DOHH2 (cell line): ENCODE measurements at regions not wholly inside any gene's neighbourhood (a gene's known extent, or its start where the extent isn't known, plus 50 kb on each side); places are given as distances from the start of the nearest gene placed in this dataset.

Source experiments
- H3F3A ChIP-seq: fragments of 200-600 bp; sonication (generic), shearing (Covaris generic); 2 replicates; pipeline ENCODE4 v1.6.0; 2016; ENCODE audit warnings: antibody characterized with exemption, mild to moderate bottlenecking; ENCODE audit not compliant: control insufficient read depth, insufficient read depth
- H3K27ac ChIP-seq: fragments of 200-600 bp; sonication (generic); 2 replicates; pipeline ENCODE4 v1.5.1; 2014; ENCODE audit warnings: low read depth, mild to moderate bottlenecking, low read length, moderate library complexity
- H3K27me3 ChIP-seq: fragments of 200-600 bp; sonication (generic); 2 replicates; pipeline ENCODE4 v1.6.1; 2014; ENCODE audit warnings: mild to moderate bottlenecking, low read length, mixed read lengths; ENCODE audit not compliant: control insufficient read depth
- H3K36me3 ChIP-seq: fragments of 200-600 bp; sonication (generic); 2 replicates; pipeline ENCODE4 v1.6.1; 2014; ENCODE audit warnings: mild to moderate bottlenecking, low read length, moderate library complexity, mixed read lengths; ENCODE audit not compliant: control insufficient read depth
- H3K4me1 ChIP-seq: fragments of 200-600 bp; sonication (generic); 2 replicates; pipeline ENCODE4 v1.6.1; 2014; ENCODE audit warnings: mild to moderate bottlenecking, low read length, mixed read lengths; ENCODE audit not compliant: control insufficient read depth
- H3K4me2 ChIP-seq: fragments of 200-600 bp; sonication (generic); 2 replicates; pipeline ENCODE4 v1.6.0; 2014; ENCODE audit warnings: mild to moderate bottlenecking, low read length, moderate library complexity
- H3K4me3 ChIP-seq: fragments of 200-600 bp; sonication (generic); 2 replicates; pipeline ENCODE4 v1.5.1; 2014; ENCODE audit warnings: mild to moderate bottlenecking, low read length, mixed read lengths
- H3K79me2 ChIP-seq: fragments of 200-600 bp; sonication (generic); 2 replicates; pipeline ENCODE4 v1.6.1; 2014; ENCODE audit warnings: mild to moderate bottlenecking, low read length, mixed read lengths; ENCODE audit not compliant: control insufficient read depth
- H3K9me2 ChIP-seq: fragments of 200-600 bp; sonication (generic); replicated peaks from 2 replicates; pipeline ENCODE4 v1.6.1; 2014; ENCODE audit warnings: mild to moderate bottlenecking, low read length, mixed read lengths; ENCODE audit not compliant: control insufficient read depth
- H3K9me3 ChIP-seq: fragments of 200-600 bp; sonication (generic); 2 replicates; pipeline ENCODE4 v1.6.1; 2014; ENCODE audit warnings: antibody characterized with exemption, low read length, mixed read lengths; ENCODE audit not compliant: control insufficient read depth, insufficient read depth
- H4K20me1 ChIP-seq: fragments of 200-600 bp; sonication (generic); 2 replicates; pipeline ENCODE4 v1.6.0; 2014; ENCODE audit warnings: low read depth, mild to moderate bottlenecking, antibody characterized with exemption, low read length, moderate library complexity; ENCODE audit not compliant: control insufficient read depth, insufficient read depth
- EZH2phosphoT487 ChIP-seq: fragments of 200-600 bp; sonication (generic); IDR thresholded peaks from 2 replicates; pipeline ENCODE4 v1.6.1; 2017; ENCODE audit warnings: borderline replicate concordance, mild to moderate bottlenecking, antibody characterized with exemption, low read length, moderate library complexity, mixed read lengths
- TF ChIP-seq, protein P1 (sequence below): fragments of 200-600 bp; sonication (generic); IDR thresholded peaks from one replicate; pipeline ENCODE4 v1.5.1; 2014; ENCODE audit warnings: antibody characterized with exemption, mild to moderate bottlenecking, low read depth, low read length; ENCODE audit not compliant: poor library complexity, severe bottlenecking

- Histone ChIP-seq H3K4me1 (no peaks in the 10 kb centered on the region), H3K4me3 (no peak overlapping the region), H3K9me2 (no peaks in the 10 kb centered on the region), H4K20me1 (no peaks in the 10 kb centered on the region), H3K27me3 (no peaks in the 10 kb centered on the region), H3K36me3 (no peaks in the 10 kb centered on the region), H3K27ac (no peak overlapping the region), H3K9me3 (no peaks in the 10 kb centered on the region), H3K4me2 (no peak overlapping the region), H3K79me2 (no peaks in the 10 kb centered on the region), H3F3A (no peaks in the 10 kb centered on the region)
- no peak for TF ChIP-seq EZH2phosphoT487
- TF ChIP-seq, protein P1, sequence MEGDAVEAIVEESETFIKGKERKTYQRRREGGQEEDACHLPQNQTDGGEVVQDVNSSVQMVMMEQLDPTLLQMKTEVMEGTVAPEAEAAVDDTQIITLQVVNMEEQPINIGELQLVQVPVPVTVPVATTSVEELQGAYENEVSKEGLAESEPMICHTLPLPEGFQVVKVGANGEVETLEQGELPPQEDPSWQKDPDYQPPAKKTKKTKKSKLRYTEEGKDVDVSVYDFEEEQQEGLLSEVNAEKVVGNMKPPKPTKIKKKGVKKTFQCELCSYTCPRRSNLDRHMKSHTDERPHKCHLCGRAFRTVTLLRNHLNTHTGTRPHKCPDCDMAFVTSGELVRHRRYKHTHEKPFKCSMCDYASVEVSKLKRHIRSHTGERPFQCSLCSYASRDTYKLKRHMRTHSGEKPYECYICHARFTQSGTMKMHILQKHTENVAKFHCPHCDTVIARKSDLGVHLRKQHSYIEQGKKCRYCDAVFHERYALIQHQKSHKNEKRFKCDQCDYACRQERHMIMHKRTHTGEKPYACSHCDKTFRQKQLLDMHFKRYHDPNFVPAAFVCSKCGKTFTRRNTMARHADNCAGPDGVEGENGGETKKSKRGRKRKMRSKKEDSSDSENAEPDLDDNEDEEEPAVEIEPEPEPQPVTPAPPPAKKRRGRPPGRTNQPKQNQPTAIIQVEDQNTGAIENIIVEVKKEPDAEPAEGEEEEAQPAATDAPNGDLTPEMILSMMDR, result no peak
These were observed 215.5 kb downstream of the RWDD3 start for GRCh38 chr1:95449516-95449915.

DNA sequence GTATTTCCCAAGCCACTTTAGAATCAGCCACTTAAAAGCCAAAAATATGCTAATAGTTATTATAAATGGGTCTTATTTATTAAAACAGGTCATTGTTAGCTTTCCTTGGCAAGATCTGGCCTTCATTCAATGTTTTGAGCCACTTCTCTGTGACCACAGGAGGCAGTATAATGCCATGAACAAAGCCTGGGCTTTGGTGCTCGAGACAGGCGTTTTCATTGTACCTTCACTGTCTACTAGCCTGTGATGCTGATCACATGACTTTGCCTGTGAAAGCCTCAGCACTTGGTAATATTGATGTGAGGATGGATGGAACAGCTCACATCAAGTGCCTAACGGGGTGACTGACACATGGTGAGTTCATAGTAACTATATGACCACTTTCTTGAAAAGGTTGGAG lies 217.0 kb downstream of the RWDD3 start:
- Histone ChIP-seq H3K27ac (no peak overlapping the region), H3K79me2 (no peaks in the 10 kb centered on the region), H3F3A (no peaks in the 10 kb centered on the region), H3K9me3 (no peaks in the 10 kb centered on the region), H3K4me2 (no peak overlapping the region), H4K20me1 (no peaks in the 10 kb centered on the region), H3K4me3 (no peak overlapping the region), H3K27me3 (no peaks in the 10 kb centered on the region), H3K36me3 (no peaks in the 10 kb centered on the region), H3K4me1 (no peaks in the 10 kb centered on the region), H3K9me2 (no peaks in the 10 kb centered on the region)
- TF ChIP-seq EZH2phosphoT487, result no peak
- TF ChIP-seq, protein P1, result peak; percentile 16

GRCh38 chr1:95451904-95452303 lies 217.9 kb downstream of the RWDD3 start:
- Histone ChIP-seq H3K36me3 (no peaks in the 10 kb centered on the region), H3K27ac (no peak overlapping the region), H3F3A (no peaks in the 10 kb centered on the region), H3K79me2 (no peaks in the 10 kb centered on the region), H3K4me2 (no peak overlapping the region), H3K4me3 (no peak overlapping the region), H3K27me3 (no peaks in the 10 kb centered on the region), H3K9me2 (no peaks in the 10 kb centered on the region), H4K20me1 (no peaks in the 10 kb centered on the region), H3K9me3 (no peaks in the 10 kb centered on the region), H3K4me1 (no peaks in the 10 kb centered on the region)
- TF ChIP-seq, protein P1, result no peak
- no peak for TF ChIP-seq EZH2phosphoT487

DNA sequence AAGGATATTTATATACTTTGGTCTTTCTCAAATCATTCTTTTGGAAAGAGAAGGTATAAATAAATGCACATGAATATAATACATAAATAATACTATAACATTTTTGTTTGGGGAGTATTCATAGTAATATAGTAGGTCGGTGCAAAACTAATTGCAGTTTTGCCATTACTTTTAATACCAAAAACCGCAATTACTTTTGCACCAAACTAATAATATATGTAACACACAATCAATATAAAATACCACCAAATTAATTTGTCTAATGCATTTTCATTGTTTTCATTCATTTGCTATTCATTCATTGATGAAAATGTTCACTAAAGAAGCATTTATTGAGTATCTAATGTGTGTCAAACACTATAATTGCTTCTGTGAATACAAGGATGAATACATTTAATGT lies 219.0 kb downstream of the RWDD3 start:
- Histone ChIP-seq H3K27me3 (no peaks in the 10 kb centered on the region), H3K27ac (no peak overlapping the region), H4K20me1 (no peaks in the 10 kb centered on the region), H3K4me3 (no peak overlapping the region), H3K79me2 (no peaks in the 10 kb centered on the region), H3K9me2 (no peaks in the 10 kb centered on the region), H3K36me3 (no peaks in the 10 kb centered on the region), H3K9me3 (no peaks in the 10 kb centered on the region), H3K4me1 (no peaks in the 10 kb centered on the region), H3F3A (no peaks in the 10 kb centered on the region), H3K4me2 (no peak overlapping the region)
- no peak for TF ChIP-seq EZH2phosphoT487
- TF ChIP-seq, protein P1, result no peak
